ENCODE measurements at regions not wholly inside any gene's neighbourhood (a gene's known extent, or its start where the extent isn't known, plus 50 kb on each side); places are given as distances from the start of the nearest gene placed in this dataset.

DNA sequence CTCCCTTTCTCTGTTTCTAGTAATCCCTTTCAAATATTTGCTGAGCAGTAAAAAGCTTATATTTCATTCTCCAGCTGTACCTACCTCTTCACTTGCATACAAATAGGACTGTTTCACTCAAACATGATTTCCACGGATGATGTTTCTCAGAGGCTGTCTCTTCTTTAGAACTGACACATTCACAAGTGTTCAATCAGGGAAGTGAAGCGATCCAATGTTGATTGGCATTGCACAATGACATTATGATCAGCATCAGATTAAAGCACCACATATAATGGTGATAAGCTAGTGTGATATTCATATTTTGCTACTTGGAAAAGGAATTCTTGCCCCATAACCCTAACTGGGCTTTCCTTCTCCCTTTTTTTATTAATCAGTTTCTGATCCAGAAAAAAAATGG, 681.8 kb downstream of the TBC1D32 start:
- TF ChIP-seq ZNF24 (tag by site-specific recombination; IDR thresholded peaks at IDR 0.05) (no peak), ZNF155 (tag by site-specific recombination; IDR thresholded peaks at IDR 0.05) (no peak), KLF9 (tag by site-specific recombination; IDR thresholded peaks at IDR 0.05; ENCODE audit: low read depth) (no peak), ZNF654 (tag by site-specific recombination; IDR thresholded peaks at IDR 0.05; ENCODE audit: low read depth) (no peak), GLI4 (tag by site-specific recombination; IDR thresholded peaks at IDR 0.05) (no peak)
- TF ChIP-seq, protein P1, sequence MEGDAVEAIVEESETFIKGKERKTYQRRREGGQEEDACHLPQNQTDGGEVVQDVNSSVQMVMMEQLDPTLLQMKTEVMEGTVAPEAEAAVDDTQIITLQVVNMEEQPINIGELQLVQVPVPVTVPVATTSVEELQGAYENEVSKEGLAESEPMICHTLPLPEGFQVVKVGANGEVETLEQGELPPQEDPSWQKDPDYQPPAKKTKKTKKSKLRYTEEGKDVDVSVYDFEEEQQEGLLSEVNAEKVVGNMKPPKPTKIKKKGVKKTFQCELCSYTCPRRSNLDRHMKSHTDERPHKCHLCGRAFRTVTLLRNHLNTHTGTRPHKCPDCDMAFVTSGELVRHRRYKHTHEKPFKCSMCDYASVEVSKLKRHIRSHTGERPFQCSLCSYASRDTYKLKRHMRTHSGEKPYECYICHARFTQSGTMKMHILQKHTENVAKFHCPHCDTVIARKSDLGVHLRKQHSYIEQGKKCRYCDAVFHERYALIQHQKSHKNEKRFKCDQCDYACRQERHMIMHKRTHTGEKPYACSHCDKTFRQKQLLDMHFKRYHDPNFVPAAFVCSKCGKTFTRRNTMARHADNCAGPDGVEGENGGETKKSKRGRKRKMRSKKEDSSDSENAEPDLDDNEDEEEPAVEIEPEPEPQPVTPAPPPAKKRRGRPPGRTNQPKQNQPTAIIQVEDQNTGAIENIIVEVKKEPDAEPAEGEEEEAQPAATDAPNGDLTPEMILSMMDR (tag by site-specific recombination; IDR thresholded peaks at IDR 0.05) = no peak
- TF ChIP-seq, protein P2, sequence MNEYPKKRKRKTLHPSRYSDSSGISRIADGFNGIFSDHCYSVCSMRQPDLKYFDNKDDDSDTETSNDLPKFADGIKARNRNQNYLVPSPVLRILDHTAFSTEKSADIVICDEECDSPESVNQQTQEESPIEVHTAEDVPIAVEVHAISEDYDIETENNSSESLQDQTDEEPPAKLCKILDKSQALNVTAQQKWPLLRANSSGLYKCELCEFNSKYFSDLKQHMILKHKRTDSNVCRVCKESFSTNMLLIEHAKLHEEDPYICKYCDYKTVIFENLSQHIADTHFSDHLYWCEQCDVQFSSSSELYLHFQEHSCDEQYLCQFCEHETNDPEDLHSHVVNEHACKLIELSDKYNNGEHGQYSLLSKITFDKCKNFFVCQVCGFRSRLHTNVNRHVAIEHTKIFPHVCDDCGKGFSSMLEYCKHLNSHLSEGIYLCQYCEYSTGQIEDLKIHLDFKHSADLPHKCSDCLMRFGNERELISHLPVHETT (tag by site-specific recombination; IDR thresholded peaks at IDR 0.05) = no peak
- TF ChIP-seq, protein P3, sequence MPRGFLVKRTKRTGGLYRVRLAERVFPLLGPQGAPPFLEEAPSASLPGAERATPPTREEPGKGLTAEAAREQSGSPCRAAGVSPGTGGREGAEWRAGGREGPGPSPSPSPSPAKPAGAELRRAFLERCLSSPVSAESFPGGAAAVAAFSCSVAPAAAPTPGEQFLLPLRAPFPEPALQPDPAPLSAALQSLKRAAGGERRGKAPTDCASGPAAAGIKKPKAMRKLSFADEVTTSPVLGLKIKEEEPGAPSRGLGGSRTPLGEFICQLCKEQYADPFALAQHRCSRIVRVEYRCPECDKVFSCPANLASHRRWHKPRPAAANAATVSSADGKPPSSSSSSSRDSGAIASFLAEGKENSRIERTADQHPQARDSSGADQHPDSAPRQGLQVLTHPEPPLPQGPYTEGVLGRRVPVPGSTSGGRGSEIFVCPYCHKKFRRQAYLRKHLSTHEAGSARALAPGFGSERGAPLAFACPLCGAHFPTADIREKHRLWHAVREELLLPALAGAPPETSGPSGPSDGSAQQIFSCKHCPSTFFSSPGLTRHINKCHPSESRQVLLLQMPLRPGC (tag by site-specific recombination; IDR thresholded peaks at IDR 0.05) = no peak

All from HEK293 (cell line).